DMS79 (cell line): ENCODE measurements at regions not wholly inside any gene's neighbourhood (a gene's known extent, or its start where the extent isn't known, plus 50 kb on each side); places are given as distances from the start of the nearest gene placed in this dataset.
A peak's percentile ranks its signal among the peaks of the same experiment; 100 is the strongest.
"Not testable (repeated sequence)": the region's sequence is repeated elsewhere in the genome, so short reads cannot be mapped to it uniquely, and the experiment has no call there.

Experiments
- DNase-seq: peaks from one replicate; lab custom pipeline; 2025; lab: John Stamatoyannopoulos, UW

- no peak for DNase-seq
Observed at GRCh38 chr16:5302372-5303114, 204.9 kb upstream of the EEF2KMT start.

GRCh38 chr16:5298202-5298601, 200.6 kb upstream of the EEF2KMT start:
- no peak for DNase-seq

- DNase-seq = no peak
Observed at GRCh38 chr16:5296176-5296575, 198.6 kb upstream of the EEF2KMT start.

GRCh38 chr16:5295304-5295703, 197.7 kb upstream of the EEF2KMT start:
- DNase-seq = not testable (repeated sequence)

GRCh38 chr16:5282152-5282551, 184.6 kb upstream of the EEF2KMT start:
- not testable (repeated sequence) for DNase-seq

- DNase-seq = no peak
Observed at GRCh38 chr16:5257462-5257861, 159.9 kb upstream of the EEF2KMT start.

GRCh38 chr16:5252791-5253190, 155.2 kb upstream of the EEF2KMT start:
- DNase-seq = no peak

GRCh38 chr16:5247403-5247802, 149.8 kb upstream of the EEF2KMT start:
- not testable (repeated sequence) for DNase-seq

GRCh38 chr16:5240278-5240626, 142.7 kb upstream of the EEF2KMT start:
- not testable (repeated sequence) for DNase-seq

- not testable (repeated sequence) for DNase-seq
Observed at GRCh38 chr16:5239472-5240277, 142.1 kb upstream of the EEF2KMT start.

- no peak for DNase-seq
Observed at GRCh38 chr16:5235119-5235518, 137.5 kb upstream of the EEF2KMT start.

- DNase-seq = no peak
Observed at GRCh38 chr16:5234295-5235050, 136.9 kb upstream of the EEF2KMT start.

- DNase-seq = no peak
Observed at GRCh38 chr16:5231246-5231759, 133.7 kb upstream of the EEF2KMT start.

- DNase-seq = no peak
Observed at GRCh38 chr16:5228369-5228768, 130.8 kb upstream of the EEF2KMT start.

GRCh38 chr16:5225931-5226655, 128.5 kb upstream of the EEF2KMT start:
- DNase-seq = no peak

GRCh38 chr16:5222761-5223160, 125.2 kb upstream of the EEF2KMT start:
- no peak for DNase-seq

- DNase-seq = not testable (repeated sequence)
Observed at GRCh38 chr16:5221831-5222230, 124.2 kb upstream of the EEF2KMT start.

GRCh38 chr16:5220705-5221104, 123.1 kb upstream of the EEF2KMT start:
- no peak for DNase-seq

- DNase-seq = no peak
Observed at GRCh38 chr16:5216441-5217080, 119.0 kb upstream of the EEF2KMT start.

GRCh38 chr16:5215901-5216300, 118.3 kb upstream of the EEF2KMT start:
- peak; percentile 40 for DNase-seq

- no peak for DNase-seq
Observed at GRCh38 chr16:5214466-5214865, 116.9 kb upstream of the EEF2KMT start.
